Psoas muscle (tissue), 7 donors: ENCODE measurements at regions not wholly inside any gene's neighbourhood (a gene's known extent, or its start where the extent isn't known, plus 50 kb on each side); places are given as distances from the start of the nearest gene placed in this dataset.
"Not testable (repeated sequence)": the region's sequence is repeated elsewhere in the genome, so short reads cannot be mapped to it uniquely, and the experiment has no call there.

Experiments used
- ATAC-seq, 4 donors: fragments of 200-7000 bp; cut with Tn5 transposase; one replicate each; pipeline ENCODE4 v1.9.1; 2020; ENCODE audit warnings: moderate library complexity in 3 of 4, mild to moderate bottlenecking in 2 of 4
- DNase-seq, 2 donors: peaks; one replicate each; pipeline ENCODE4 v3.0.0-alpha.2; 2020
- H3K27ac ChIP-seq: fragments of 200-600 bp; one replicate; pipeline ENCODE4 v1.8.0; 2022
- H3K27me3 ChIP-seq, 3 donors: fragments of 200-600 bp in 1 of 3; one replicate each; pipeline versions ENCODE4 v1.6.1 to v1.8.0; 2013 to 2022; ENCODE audit warnings: low read length in 2 of 3, mild to moderate bottlenecking in 2 of 3, moderate library complexity in 1 of 3; ENCODE audit not compliant: insufficient read depth in 3 of 3
- H3K36me3 ChIP-seq, 2 donors: fragments of 200-600 bp in 1 of 2; one replicate each; pipeline versions ENCODE4 v1.6.1 to v1.8.0; 2013 to 2022; ENCODE audit warnings: low read depth in 1 of 2, mild to moderate bottlenecking in 1 of 2, moderate library complexity in 1 of 2; ENCODE audit not compliant: insufficient read depth in 1 of 2
- H3K4me1 ChIP-seq: fragments of 200-600 bp; one replicate; pipeline ENCODE4 v1.8.0; 2022
- H3K4me3 ChIP-seq: fragments of 200-600 bp; one replicate; pipeline ENCODE4 v1.8.0; 2022; ENCODE audit warnings: mild to moderate bottlenecking
- H3K9me3 ChIP-seq: fragments of 200-600 bp; one replicate; pipeline ENCODE4 v1.8.0; 2022
- WGBS, 3 donors: extraction: QIAGEN DNeasy Blood & Tissue Kit; methylation state at CpG; one replicate each; pipeline versions ENCODE4 v1.1.6 to v1.1.7; 2013; 5-methylcytosine and 5-hydroxymethylcytosine counted together
- intact Hi-C, 2 donors: fragments of 100-400 bp; cut with DNase I; formaldehyde crosslinking; loops; one replicate each; pipeline versions ENCODE4 v1.11.0 to v1.14.2; 2022
- TF ChIP-seq, protein P1 (sequence below): fragments of 200-600 bp; IDR thresholded peaks from one replicate; pipeline ENCODE4 v1.8.0; 2022; ENCODE audit warnings: antibody characterized with exemption
- donor health status: healthy with polysubstance abuse.
- donor health status: DM: no; HTN: no; CAD: no; lungs with moderate emphysema.
- donor health status: Bipolar disorder and iron deficiency.
- donor health status: healthy.
- donor health status: DM: yes; HTN: yes; CAD: no.
- donor health status: DM: no; HTN: no; CAD: no.
- donor health status: DM: yes; HTN: yes; CAD: no.

DNA sequence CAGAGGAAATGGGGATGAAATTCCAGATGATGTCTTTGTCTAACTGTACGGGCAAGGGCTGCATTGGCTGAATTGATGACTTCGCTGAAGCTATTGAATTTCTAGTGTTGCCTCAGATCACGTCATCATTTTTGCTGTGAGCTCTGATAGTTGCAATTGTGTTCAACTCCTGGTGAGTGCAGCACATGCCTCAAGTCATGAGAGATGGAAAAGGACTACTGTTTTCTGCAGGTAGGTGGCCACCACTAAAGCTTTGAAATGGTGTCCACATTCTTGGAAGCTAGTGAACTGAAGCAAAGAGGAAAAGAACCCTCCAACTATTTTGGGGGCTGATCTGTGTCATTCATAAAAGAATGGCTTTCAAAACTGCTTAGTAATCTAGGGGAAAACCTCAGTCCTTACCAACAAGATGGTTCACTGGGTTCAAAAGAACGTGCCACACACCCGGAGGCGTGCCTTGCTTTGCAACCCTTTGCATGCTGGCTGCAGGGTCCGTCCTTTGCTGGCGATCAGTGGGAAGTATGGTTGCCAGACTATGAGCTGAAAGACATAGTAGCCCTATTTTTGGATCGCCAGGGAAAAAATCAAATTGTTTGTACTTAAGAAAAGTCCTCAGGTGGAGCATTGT lies 88.1 kb upstream of the STOX2 start:
- TF ChIP-seq, protein P1, sequence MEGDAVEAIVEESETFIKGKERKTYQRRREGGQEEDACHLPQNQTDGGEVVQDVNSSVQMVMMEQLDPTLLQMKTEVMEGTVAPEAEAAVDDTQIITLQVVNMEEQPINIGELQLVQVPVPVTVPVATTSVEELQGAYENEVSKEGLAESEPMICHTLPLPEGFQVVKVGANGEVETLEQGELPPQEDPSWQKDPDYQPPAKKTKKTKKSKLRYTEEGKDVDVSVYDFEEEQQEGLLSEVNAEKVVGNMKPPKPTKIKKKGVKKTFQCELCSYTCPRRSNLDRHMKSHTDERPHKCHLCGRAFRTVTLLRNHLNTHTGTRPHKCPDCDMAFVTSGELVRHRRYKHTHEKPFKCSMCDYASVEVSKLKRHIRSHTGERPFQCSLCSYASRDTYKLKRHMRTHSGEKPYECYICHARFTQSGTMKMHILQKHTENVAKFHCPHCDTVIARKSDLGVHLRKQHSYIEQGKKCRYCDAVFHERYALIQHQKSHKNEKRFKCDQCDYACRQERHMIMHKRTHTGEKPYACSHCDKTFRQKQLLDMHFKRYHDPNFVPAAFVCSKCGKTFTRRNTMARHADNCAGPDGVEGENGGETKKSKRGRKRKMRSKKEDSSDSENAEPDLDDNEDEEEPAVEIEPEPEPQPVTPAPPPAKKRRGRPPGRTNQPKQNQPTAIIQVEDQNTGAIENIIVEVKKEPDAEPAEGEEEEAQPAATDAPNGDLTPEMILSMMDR = no peak
- no peak for ATAC-seq
- no peak for DNase-seq
- Histone ChIP-seq H3K4me3 (no peak overlapping the region), H3K4me1 (no peaks in the 10 kb centered on the region), H3K27ac (no peak overlapping the region), H3K27me3 (no peaks in the 10 kb centered on the region), H3K36me3 (no peaks in the 10 kb centered on the region), H3K9me3 (no peaks in the 10 kb centered on the region)
- intact Hi-C loops = no loop called here
- WGBS, 3 donors = 69% methylated on average over 9 of the region's 9 CpGs

DNA sequence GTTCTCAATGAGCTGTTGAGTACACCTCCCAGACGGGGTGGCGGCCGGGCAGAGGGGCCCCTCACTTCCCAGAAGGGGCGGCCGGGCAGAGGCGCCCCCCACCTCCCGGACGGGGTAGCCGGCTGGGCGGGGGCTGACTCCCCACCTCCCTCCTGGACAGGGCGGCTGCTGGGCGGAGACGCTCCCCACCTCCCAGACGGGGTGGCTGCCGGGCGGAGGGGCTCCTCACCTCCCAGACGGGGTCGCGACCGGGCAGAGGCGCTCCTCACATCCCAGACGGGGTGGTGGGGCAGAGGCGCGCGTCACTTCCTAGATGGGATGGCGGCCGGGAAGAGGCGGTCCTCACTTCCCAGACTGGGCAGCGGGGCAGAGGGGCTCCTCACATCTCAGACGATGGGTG lies 86.5 kb upstream of the STOX2 start:
- DNase-seq, H3K27me3 ChIP-seq, H3K9me3 ChIP-seq, H3K27ac ChIP-seq, H3K4me3 ChIP-seq, H3K36me3 ChIP-seq, ATAC-seq, H3K4me1 ChIP-seq, intact Hi-C loops: not testable (repeated sequence)
- 95 to 97% (median 95%) methylated on average over 29 to 30 of the region's 30 CpGs for WGBS, 3 donors

DNA sequence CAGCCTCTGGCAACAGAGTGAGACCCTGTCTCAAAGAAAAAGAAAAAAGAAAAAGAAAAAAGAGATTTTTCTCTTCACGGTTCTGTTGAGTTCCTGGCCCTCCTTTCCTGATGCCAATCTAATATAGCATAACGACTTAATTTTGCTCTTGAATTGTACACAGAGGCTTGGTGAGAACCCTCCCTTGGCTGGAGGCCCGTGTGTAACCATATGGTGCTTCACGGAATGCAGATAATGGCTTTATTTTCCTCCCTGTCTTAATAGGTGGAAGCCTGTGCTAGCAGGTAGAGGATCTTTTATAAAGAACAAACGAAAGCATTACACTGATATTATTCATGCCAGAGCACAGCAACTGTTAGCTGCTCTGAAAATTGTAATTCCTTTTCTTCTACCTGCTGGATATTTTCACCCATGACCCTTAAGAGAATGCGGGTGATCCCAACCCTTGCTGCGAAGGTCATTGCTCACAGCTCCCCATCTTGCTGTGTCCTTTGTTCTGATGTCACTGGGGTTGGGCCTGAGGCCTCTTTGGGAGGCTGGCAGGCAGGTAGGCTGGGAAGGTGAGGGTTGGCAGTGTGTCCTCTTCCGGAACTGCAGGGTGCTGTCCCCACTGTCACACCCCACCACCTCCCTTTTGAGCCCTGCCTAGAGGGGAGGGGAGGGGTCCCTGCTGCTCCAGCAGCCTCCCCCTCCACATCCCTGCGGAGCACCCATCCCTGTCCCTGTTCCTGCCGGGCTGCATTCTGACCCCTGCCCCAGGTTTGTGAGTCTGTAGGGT lies 83.8 kb upstream of the STOX2 start:
- Histone ChIP-seq H3K4me3 (no peak overlapping the region), H3K4me1 (no peaks in the 10 kb centered on the region), H3K9me3 (no peaks in the 10 kb centered on the region), H3K27ac (no peak overlapping the region), H3K36me3 (no peaks in the 10 kb centered on the region), H3K27me3 (no peaks in the 10 kb centered on the region)
- intact Hi-C loops = no loop called here
- TF ChIP-seq, protein P1 = no peak
- DNase-seq = no peak
- WGBS, 3 donors = 64 to 66% (median 65%) methylated on average over 10 of the region's 10 CpGs
- no peak for ATAC-seq

DNA sequence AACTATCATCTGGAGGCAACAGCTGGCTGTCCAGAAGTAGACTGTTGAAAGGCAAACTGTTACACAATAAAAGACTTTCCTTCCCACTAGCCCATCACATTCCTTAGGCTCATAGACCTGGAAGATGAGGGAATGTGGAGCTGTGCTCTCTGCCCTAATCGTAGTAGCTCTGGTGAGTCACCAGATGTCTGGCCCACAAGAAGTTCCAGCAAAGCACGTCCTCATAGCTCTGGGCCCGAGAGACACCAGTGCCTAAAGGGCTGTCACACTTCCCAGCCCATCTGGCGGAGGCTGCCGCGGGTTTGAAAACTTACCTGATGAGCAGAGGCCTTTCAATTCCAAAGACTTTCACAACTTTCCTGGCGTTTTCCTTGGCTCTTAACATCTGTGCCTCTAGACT lies 81.7 kb upstream of the STOX2 start:
- Histone ChIP-seq H3K4me3 (no peak overlapping the region), H3K27ac (no peak overlapping the region), H3K9me3 (no peaks in the 10 kb centered on the region), H3K27me3 (no peaks in the 10 kb centered on the region), H3K4me1 (no peaks in the 10 kb centered on the region), H3K36me3 (no peaks in the 10 kb centered on the region)
- TF ChIP-seq, protein P1 = no peak
- intact Hi-C loops = no loop called here
- DNase-seq = peak; percentile 38 to 78
- peak; percentile 39 to 76 (median 68) for ATAC-seq
- 37 to 51% (median 48%) methylated on average over 7 of the region's 7 CpGs for WGBS, 3 donors

DNA sequence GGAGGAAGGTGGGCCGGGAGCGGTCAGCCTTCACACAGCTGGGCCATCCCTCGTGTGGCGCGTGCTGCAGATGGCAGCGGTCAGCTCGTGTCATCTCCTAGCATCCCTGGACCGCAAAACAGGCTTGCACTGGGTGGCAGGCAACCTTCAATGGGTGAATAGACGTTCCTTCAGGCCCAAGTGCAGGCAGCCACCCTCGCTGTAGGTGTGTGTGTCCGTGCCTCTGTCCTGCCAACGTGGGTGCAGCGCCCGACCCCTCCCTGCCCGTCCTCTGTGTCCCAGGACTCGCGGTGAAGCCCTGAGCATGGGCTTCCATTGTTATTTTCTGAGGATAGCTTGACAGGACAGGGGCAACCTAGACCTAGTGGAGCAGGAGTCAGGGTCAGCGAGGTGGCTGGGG lies 79.8 kb upstream of the STOX2 start:
- no peaks in the 10 kb centered on the region for H3K4me1 ChIP-seq
- no peaks in the 10 kb centered on the region for H3K9me3 ChIP-seq
- intact Hi-C loops = no loop called here
- no peak for ATAC-seq
- no peaks in the 10 kb centered on the region for H3K36me3 ChIP-seq
- H3K27me3 ChIP-seq = no peaks in the 10 kb centered on the region
- 94 to 97% (median 96%) methylated on average over 18 of the region's 18 CpGs for WGBS, 3 donors
- no peak overlapping the region for H3K27ac ChIP-seq
- TF ChIP-seq, protein P1 = no peak
- no peak overlapping the region for H3K4me3 ChIP-seq
- no peak for DNase-seq
